Right atrium auricular region (tissue), 2 donors: ENCODE measurements at regions not wholly inside any gene's neighbourhood (a gene's known extent, or its start where the extent isn't known, plus 50 kb on each side); places are given as distances from the start of the nearest gene placed in this dataset.

Experiments used
- DNase-seq: peaks from one replicate; pipeline ENCODE4 v3.0.0-alpha.2; 2019; ENCODE audit warnings: low spot score
- H3K27ac ChIP-seq, 2 donors: fragments of 200-600 bp; sonication (generic); 1 replicate in 1 of 2; 2 replicates in 1 of 2; pipeline ENCODE4 v1.5.1; 2016 to 2019
- H3K27me3 ChIP-seq, 2 donors: fragments of 200-600 bp; sonication (generic); one replicate each; pipeline versions ENCODE4 v1.5.1 to v1.6.0; 2017 to 2019
- H3K36me3 ChIP-seq: fragments of 200-600 bp; sonication (generic); one replicate; pipeline ENCODE4 v1.5.1; 2016
- H3K4me1 ChIP-seq, 2 donors: fragments of 200-600 bp; sonication (generic); one replicate each; pipeline versions ENCODE4 v1.5.1 to v1.6.0; 2017 to 2019
- H3K4me3 ChIP-seq, 2 donors: fragments of 200-600 bp; sonication (generic); 1 replicate in 1 of 2; 2 replicates in 1 of 2; pipeline ENCODE4 v1.5.1; 2017 to 2019; ENCODE audit warnings: mild to moderate bottlenecking in 1 of 2, moderate library complexity in 1 of 2
- H3K9me3 ChIP-seq, 2 donors: fragments of 200-600 bp; sonication (generic); one replicate each; pipeline ENCODE4 v1.5.1; 2019
- TF ChIP-seq, protein P1 (sequence below), 2 donors: fragments of 200-600 bp; sonication (generic); IDR thresholded peaks; one replicate each; pipeline ENCODE4 v1.5.1; 2019; ENCODE audit warnings: antibody characterized with exemption in 2 of 2

DNA sequence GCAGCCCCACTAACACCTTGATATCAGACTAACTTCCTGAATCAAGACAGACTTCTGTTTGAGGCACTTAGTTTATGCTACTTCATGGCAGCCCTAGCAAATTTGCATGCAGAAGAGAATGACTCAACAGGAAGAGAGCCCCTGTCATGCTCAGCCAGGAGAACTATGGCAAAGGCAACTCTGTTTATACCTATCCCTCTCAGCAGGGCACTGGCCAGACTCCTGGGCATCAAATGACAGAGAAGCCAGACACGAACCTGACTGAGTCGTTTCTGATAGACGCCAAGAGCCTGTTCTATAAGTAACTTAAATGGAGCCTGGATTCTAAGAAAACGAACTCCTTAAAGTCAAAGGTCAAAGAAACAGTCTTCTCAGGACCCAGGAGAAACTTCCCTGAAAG, 50.9 kb upstream of the UNC5B start:
- TF ChIP-seq, protein P1, sequence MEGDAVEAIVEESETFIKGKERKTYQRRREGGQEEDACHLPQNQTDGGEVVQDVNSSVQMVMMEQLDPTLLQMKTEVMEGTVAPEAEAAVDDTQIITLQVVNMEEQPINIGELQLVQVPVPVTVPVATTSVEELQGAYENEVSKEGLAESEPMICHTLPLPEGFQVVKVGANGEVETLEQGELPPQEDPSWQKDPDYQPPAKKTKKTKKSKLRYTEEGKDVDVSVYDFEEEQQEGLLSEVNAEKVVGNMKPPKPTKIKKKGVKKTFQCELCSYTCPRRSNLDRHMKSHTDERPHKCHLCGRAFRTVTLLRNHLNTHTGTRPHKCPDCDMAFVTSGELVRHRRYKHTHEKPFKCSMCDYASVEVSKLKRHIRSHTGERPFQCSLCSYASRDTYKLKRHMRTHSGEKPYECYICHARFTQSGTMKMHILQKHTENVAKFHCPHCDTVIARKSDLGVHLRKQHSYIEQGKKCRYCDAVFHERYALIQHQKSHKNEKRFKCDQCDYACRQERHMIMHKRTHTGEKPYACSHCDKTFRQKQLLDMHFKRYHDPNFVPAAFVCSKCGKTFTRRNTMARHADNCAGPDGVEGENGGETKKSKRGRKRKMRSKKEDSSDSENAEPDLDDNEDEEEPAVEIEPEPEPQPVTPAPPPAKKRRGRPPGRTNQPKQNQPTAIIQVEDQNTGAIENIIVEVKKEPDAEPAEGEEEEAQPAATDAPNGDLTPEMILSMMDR (IDR thresholded peaks at IDR 0.05): no peak
- Histone ChIP-seq H3K4me3 (no peak overlapping the region), H3K27ac (no peak overlapping the region), H3K36me3 (no peaks in the 10 kb centered on the region), H3K4me1 (no peaks in the 10 kb centered on the region), H3K27me3 (no peaks in the 10 kb centered on the region), H3K9me3 (no peaks in the 10 kb centered on the region)
- no peak for DNase-seq
